Stimulated activated CD8-positive, alpha-beta memory T cell treated with anti-CD3 and anti-CD28 coated beads, Interleukin-4, amount 100 ng/mL, for 1 hour (primary cell): ENCODE measurements at regions not wholly inside any gene's neighbourhood (a gene's known extent, or its start where the extent isn't known, plus 50 kb on each side); places are given as distances from the start of the nearest gene placed in this dataset.

ENCODE experiments used
- DNase-seq, 2 donors: peaks; one replicate each; pipeline ENCODE4 v3.0.0-alpha.2; 2020; ENCODE audit warnings: low read depth in 2 of 2, low spot score in 1 of 2

DNA sequence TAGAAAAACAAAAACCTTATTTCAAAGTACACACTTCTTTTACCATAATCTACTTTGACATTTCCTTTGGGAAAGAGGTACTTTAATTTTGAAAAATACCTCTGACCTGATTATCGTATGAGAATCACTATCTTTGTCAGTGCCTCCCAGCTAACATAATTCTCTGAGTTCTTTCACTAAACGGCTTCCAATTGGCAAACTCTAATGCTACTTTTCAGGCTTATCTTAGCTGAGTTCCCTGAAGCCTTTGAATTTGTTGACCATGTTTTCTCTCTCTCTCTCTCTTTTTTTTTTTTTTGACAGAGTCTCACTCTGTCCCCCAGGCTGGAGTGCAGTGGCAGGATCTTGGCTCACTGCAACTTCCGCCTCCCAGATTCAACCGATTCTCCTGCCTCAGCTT is 312.8 kb downstream of the ZPLD1 start:
- no peak for DNase-seq

DNA sequence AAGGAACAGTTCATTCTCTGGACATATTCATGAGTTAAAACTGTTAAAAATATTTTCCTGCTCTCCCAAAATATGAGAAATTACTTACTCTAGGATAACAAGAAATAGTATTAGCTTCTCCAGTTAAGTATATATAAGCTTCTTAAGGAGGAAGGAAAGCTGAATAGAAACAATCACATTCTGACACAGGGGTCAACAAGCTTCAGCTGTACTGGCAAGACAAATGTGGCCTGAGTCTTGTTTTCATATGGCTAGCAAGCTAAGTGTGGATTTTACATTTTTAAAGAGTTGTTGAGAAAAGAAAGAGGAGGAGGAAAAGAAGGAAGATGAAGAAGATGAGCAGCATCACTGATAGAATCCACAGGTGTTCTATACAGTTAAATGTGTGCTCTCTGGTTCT is 313.8 kb downstream of the ZPLD1 start:
- DNase-seq, result no peak

DNA sequence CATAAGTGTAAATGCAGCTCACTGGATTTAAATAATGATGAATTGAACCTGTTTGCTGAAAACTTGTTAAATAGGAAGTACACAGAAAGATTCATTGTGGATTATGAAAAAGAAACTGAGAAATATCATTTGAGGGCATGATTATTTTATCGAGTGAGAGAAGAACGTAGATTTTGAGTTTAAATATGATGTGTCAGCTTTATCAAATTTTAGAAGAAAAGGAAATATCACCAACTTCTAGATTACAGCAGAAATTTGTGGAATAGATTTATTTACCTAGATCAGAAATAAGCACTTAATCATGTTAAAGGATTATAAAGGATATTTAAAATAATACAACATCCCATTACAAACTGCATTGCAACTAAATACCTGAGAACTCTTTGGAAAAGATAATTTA is 315.5 kb downstream of the ZPLD1 start:
- DNase-seq, result no peak

DNA sequence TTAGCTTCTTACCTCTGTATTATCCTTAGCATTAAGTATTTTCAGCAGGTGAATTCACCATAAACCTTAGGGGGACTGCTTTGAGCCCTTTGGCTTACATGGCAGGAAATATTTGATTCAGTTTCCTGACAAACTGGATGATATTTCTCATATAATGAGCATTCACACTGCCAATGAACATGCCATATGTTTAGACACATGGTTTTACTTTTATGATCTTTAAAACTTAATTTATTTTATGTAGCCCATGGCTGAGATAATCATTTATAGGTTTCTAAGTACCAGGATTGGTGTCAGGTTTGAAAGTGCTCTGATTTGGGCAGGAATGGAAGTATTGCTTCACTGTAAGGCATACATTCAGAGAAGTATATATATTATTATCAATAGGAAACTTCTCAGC is 319.1 kb downstream of the ZPLD1 start:
- DNase-seq, result no peak

DNA sequence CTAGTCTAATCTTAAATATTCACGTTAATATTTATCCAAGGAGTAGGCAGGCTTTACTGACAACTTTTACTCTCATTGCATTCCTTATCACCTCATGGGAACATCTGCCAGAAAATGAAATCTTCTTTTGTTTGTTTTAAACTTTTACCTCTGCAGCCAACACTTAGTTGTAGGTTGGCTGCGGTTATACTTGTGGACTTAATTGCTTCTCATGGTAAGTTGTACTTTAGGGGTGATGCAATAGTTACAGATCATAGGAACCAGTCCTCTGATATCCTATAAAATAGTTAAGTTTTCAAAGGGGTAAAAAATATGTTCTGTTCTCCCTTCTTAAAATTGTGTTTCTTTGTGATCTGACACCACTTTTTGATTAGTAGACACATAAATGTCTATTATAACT is 321.9 kb downstream of the ZPLD1 start:
- DNase-seq, result no peak

DNA sequence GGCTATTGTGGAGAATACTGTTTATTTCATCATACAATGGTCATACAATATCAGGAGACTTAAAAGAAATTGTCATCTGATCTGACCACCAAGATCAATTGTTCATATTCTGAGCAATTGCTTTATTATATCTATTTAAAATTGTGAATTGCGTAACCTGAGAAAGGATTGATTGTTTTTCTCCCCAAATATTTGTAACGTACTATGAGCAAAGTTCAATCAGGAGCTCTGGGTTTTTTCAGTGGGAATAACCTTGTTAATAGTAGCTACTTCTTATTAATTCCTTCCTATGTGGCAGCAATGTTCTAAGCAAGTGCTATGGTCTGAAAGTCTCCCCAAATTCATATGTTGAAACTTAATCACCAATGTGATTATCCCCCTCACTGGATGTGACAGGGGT is 323.1 kb downstream of the ZPLD1 start:
- DNase-seq, result no peak

DNA sequence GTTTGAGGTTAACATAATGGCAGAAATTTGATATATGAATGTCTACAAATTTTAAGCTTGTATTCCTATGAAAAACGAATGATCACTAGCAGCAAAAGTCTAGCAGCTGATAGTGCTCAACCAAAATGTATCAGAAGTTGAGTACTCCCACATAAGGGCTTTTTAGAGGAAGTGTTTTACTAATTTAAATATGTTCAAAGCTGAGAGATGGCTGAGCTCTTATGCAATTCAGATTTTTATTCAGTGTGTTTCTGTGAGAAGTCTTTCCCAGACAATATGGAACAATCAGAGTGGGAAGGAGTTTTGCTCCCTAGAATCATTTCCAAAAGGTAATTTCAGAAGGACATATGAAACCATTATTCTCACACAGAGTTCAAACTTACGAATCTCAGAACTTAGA is 327.0 kb downstream of the ZPLD1 start:
- no peak for DNase-seq

DNA sequence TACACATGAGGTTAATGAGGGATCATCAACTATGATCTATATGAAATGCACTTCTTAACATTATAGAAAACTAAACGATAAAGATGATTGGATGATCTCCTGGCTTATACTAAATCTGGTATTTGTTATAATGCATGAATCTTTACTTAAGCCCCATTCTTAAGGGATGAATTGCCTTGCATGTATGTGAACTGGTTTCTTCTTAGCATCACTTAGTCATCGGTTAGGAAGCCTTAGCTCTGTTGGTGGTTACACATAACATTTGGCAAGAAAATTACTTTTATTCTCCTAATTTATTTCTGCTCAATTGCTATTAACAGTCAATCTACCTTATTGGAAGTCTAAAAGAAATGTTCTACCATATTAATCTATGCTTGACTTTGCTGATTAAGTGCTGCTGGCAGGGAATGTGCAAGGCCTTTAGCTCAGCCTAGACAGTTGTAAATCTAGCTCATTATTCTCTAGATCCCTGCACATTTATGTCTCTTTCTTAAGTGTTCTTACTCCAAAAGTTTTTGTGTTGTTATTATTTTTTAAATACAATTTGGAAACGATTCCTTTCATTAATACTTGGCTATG is 356.0 kb downstream of the ZPLD1 start:
- DNase-seq, result no peak

DNA sequence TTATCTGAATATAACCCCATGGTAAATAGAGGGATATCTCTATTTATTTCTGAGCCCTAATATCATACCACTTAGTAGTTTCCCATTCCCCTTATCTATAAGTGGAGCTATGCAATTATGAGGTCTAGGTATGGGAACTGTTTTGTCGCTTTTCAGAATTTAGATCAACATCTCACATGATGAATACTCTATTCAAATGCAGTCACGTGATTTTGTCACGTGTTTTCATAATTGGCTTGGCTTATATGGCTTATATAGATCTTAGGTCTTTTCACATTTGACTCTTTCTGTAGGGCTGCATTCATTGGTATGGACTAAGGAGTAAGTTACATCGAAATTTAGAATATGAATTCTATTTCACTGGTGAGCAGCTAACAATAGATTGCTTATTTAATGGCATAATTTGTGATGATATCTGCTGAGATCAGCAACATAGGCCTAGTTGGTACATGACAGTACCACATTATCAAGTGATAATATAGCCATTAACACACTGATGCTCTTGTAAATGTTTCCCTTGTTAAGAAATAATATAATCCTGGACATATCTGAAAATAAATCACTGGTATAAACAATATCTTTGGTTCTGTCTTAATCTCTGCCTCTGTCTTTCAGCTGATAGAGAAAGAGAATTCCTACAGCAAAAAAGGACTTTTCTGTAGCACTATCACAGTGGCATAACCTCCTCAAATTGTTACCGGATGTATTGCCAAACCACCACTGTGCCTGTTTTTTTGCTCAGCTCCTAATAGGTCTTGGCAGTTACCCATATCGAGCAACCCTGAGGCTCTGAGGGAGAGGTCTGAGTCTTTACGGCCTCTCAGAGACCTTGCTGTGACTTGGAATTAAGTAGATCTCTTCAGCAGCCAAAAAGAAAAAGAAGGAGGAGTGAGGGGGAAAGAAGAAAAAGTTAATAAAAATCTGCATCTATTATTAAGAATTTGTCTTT is 357.1 kb downstream of the ZPLD1 start:
- DNase-seq, result no peak

DNA sequence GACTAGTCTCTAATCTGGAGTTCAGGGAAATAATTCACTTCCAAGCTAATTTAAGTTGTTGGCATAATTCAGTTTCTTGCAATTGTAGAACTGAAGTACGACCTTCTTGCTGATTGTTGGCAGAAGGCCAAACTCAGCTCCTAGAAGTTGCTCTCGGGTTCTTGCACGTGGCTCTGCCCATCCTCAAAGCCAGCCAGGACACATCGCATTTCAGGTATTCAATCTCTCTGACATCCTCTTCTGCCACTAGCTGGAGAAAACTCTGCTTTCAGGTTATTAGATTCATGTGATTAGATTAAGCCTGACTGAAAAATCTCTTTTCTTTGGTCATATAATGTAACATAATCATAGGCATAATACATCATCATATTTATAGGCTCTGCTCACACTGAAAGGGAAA is 362.0 kb downstream of the ZPLD1 start:
- DNase-seq, result no peak

DNA sequence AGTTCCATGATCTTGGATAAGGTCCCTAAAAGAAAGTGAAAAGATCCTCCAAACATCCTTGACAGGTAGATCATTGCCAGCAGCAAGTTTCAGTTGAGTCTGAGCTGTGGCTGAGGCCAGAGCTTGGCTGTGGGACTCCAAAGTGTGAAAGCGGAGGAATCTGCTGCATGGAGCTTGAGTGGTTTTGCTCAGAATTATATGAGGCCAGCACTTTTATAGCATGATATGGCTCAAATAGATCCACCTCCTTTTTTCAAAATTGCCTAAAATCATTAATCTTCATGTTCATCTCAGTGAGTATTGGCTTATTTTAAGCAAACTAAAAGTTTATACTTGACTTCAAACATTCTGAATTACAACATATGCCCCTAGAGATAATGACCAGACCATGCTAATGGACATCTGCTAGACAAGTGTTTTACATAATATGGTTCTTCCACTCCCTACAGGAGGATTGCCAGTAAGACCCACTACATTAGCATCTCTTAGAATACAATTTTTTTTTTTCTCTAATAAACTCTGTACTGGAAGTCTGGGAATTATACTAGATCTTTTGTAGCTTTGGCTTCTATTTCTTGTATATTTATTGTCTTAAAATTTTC is 368.1 kb downstream of the ZPLD1 start:
- no peak for DNase-seq

DNA sequence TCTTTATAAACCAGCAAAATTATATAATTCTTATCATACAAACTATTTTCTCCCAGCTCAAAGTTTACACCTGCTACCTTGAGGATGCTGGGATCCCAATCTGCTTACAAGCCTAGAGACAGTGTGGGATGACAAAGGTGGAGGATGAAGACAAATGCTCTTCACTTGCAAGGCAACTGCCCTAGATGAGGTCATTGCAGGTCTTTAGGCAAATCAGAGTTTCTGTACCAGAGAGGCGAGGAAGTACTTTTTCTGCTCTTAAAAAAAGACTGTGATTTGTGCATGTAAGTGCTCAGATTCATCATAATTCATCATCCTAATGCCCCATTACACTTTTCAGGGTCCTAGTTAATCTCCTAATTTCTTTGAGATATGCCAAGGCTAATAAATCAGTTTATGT is 376.1 kb downstream of the ZPLD1 start:
- no peak for DNase-seq

DNA sequence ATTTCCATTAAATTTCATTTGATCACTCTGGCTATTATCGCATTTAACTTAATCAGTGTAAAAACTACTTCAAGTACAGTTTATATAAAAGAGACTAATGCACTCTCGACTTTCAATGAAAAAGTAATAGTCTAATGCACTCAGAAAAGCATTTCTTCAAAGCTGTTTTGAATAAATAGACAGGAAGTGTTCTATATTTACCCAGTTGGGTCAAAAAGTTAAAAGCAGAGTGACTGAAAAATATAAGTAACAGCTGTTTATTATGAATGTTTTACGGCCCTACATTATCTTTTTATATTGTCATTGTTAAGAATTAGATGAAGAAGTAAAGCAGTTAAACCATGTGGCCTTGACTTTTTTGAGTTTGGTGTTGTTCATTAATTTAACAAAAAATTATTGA is 391.8 kb downstream of the ZPLD1 start:
- no peak for DNase-seq

DNA sequence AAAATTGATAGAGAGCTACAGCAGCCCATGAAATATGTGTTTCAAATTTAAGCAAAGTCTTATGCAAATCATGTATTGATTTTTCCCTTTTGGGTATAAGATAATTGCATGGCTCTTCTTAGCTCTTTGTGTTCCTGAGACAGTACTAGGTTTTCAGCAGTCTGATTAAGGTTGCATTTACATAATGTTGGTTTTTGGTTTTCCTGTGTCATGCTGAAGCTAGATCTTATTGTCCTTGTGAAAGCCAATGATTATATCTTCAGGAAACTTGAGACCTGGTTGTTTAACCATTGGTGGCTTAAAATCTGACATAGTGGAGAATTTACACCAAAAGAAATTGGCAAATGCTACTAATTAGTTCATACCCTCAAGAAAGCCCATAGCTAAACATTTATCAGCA is 392.6 kb downstream of the ZPLD1 start:
- no peak for DNase-seq

DNA sequence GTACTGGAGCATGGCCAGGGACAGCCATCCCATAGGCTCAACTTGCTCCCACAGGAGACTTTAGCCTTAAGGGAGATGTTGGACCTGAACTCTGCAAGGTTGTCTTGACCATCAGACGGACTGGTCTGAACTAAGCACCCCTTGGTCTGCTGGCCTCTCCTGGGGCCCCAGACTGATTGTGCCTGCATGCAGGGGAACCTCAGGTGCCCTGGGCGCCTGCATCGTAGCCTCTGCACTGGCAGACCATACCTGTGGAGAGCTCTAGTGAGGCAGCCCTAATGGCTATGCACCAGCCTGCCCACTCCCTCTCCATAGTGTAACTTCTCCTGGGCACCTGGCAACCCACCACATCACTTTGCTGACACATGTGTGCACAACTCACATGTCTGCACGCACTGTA is 395.6 kb downstream of the ZPLD1 start:
- DNase-seq, result no peak

DNA sequence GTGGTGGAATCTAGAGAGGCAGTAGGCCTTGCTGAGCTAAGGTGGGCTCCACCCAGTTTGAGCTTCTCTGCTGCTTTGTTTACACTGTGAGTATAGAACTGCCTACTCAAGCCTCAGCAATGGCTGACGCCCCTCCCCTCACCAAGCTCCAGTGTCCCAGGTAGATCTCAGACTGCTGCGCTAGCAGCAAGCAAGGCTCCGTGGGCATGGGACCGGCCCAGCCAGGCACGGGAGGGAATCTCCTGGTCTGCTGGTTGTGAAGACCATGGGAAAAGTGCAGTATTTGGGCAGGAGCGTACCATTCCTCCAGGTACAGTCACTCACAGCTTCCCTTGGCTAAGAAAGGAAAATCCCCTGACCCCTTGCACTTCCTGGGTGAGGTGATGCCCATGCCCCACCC is 407.1 kb downstream of the ZPLD1 start:
- DNase-seq, result no peak

DNA sequence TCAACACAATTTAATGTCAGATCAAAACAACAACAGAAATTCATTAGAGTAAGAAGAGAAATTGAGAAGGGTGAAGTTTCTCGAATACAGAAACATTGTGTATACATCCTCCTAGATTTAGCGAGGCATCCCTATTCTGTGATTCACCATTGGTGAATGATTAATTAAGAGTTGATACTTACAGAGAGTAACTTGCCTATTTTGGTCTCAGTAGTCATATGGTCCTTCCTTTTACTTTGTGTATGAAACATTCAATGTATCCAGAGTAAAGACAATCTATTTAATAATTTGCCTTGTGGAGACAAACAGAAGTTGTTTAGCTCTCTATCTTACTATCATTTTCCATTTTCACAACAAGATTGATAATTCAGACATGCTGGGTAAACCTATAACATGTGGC is 432.0 kb downstream of the ZPLD1 start:
- DNase-seq, result no peak

DNA sequence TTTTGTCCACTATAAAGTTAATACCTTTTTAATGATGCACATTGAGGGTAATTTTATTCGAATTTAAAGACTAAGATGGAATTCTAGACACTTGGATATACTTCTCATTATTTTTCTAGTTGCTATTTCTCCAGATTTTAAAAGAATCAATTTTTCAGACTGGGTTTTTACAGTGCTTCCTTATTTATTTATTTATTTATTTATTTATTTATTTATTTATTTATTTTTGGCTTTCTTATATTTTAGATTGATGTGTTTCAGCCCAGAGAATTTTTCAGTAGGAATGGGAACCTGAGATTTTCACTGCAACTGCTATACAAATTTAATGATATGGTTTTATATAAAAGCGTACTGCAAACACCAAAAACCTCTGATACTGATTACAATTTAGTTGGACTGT is 448.7 kb downstream of the ZPLD1 start:
- DNase-seq, result no peak

DNA sequence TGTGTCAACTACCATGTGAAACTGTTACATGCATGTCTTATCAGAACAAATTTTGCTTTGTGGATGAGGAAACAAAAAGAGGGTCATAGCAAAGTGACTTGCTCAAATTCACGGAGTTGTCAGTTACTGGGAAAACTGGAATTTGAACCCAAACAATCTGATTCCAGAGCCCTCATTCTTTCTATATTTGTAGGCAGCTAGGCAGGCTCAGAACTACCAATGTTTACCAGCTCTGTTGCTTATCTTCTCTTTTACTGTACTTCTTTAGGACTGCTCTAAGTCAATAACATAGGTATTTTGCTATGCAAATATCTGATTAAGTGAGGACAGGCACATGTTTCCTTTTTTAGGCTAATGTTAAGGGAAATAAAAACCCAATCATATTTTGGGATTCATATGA is 450.5 kb downstream of the ZPLD1 start:
- no peak for DNase-seq

DNA sequence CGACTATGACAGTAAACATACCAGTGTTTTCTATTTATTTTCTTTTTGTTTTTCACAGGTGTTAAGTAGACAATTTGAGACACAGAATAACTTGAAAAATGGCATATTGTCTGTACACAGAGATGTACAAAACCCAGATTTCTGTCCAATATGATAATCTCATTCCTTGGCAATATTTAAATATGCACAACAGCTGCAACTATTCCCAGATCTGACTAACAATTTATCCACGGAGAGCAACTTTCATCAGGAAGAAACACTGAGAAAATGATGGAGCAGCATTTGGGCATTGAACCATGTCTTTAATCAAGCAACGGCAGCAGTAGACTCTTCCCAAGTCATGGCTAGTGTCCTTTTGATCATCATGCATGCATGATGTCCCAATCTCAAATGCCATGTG is 452.6 kb downstream of the ZPLD1 start:
- DNase-seq, result no peak

DNA sequence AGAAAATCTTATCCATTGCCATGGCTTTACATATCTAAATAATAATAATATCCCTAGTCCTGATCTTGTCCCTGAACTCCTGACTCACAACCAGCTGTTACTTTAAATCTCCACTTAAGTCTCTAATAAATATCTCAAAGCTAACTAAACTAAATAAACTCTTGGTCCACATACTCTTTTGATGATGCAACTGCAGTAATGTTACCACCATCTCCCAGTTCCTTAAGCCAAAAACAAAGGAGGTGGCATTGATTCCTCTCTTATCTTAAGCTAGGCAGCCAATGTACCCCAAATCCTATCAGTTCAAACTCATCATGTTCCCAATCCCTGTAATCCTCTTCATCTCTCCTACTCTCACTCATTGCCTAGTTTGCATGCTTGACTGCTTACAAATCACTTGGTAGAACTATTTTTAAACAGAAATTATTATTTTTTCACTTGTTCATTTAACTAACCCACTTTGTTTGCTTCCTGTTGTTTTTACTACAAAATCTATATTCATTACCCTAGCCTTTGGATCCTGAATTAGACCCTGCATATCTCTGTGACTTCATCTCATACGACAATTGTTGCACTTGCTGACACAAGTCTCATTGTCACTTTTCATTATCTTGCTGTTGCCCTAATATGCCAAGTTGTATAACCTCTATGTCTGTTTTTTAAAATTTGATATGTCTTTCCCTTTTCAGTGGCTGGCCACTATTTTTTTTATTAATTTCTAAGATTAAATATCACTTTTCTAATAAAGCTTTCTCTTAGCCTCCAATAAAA is 462.2 kb downstream of the ZPLD1 start:
- no peak for DNase-seq

DNA sequence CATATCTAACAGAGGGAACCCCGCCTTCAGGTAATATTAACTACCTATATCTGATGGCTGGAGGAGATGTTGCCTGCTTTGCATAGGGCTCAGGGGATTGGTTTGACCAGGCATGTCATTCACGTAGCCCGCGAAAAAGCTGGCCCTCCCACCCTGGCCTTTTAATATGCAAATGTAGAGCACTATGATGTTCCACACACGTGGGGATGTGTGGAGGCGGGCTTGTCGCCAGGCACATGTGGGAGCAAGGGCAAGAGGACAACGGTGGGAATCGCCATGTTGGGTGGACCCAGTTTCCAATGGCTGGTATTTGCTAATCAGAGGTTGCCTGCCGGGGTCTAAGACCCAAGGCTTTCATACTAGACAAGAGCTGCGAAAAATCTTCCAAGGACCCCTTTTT is 469.8 kb downstream of the ZPLD1 start:
- no peak for DNase-seq
